Naive thymus-derived CD4-positive, alpha-beta T cell (primary cell): ENCODE measurements at regions not wholly inside any gene's neighbourhood (a gene's known extent, or its start where the extent isn't known, plus 50 kb on each side); places are given as distances from the start of the nearest gene placed in this dataset.

Experiments used
- ATAC-seq: fragments of 150-1000 bp; cut with Tn5 transposase; 2 replicates; pipeline ENCODE4 v1.10.0; 2021; ENCODE audit warnings: mild to moderate bottlenecking, moderate library complexity
- CTCF ChIA-PET: fragments of 350-600 bp; sonication (Branson Sonifier 250); formaldehyde crosslinking; loops from one replicate; lab custom pipeline; 2021; ENCODE audit warnings: antibody characterized with exemption; lab: Charles Lee
- POLR2A ChIA-PET: fragments of 350-600 bp; sonication (Branson Sonifier 250); formaldehyde crosslinking; loops from one replicate; lab custom pipeline; 2021; ENCODE audit warnings: antibody characterized with exemption, inconsistent platforms; lab: Charles Lee
- DNase-seq, 9 donors: peaks; one replicate each; pipeline versions ENCODE4 v3.0.0 to v3.0.0-alpha.2; 2020 to 2022; ENCODE audit warnings: mixed read lengths in 1 of 9
- H3K27ac ChIP-seq: one replicate; pipeline ENCODE4 v1.7.0; 2013; ENCODE audit warnings: mild to moderate bottlenecking, low read depth, low read length, moderate library complexity
- H3K27me3 ChIP-seq, 2 donors: one replicate each; pipeline ENCODE4 v1.7.0; 2013; ENCODE audit warnings: low read length in 2 of 2, mild to moderate bottlenecking in 2 of 2, moderate library complexity in 2 of 2; ENCODE audit not compliant: control insufficient read depth in 2 of 2, insufficient read depth in 2 of 2
- H3K36me3 ChIP-seq, 3 experiments: 1 replicate in 2 of 3; 2 replicates in 1 of 3; pipeline ENCODE4 v1.7.0; 2013; ENCODE audit warnings: low read length in 3 of 3, mild to moderate bottlenecking in 3 of 3, moderate library complexity in 1 of 3; ENCODE audit not compliant: insufficient read depth in 3 of 3, control insufficient read depth in 2 of 3
- H3K4me1 ChIP-seq, 2 donors: one replicate each; pipeline ENCODE4 v1.7.0; 2013; ENCODE audit warnings: low read length in 2 of 2, mild to moderate bottlenecking in 2 of 2, moderate library complexity in 1 of 2; ENCODE audit not compliant: control insufficient read depth in 2 of 2, insufficient read depth in 2 of 2
- H3K4me3 ChIP-seq: 2 replicates; pipeline ENCODE4 v1.7.0; 2013; ENCODE audit warnings: mild to moderate bottlenecking, low read length
- H3K9me3 ChIP-seq, 3 experiments: 1 replicate in 2 of 3; 2 replicates in 1 of 3; pipeline ENCODE4 v1.7.0; 2013; ENCODE audit warnings: low read length in 3 of 3; ENCODE audit not compliant: control insufficient read depth in 2 of 3
- H3K27ac Mint-ChIP-seq, 9 donors: one replicate each; pipeline ENCODE4 v1.8.0; 2020 to 2022; ENCODE audit warnings: mixed read lengths in 9 of 9, mild to moderate bottlenecking in 8 of 9, moderate library complexity in 5 of 9, inconsistent platforms in 2 of 9
- H3K27me3 Mint-ChIP-seq, 5 donors: one replicate each; pipeline ENCODE4 v1.8.0; 2021 to 2022; ENCODE audit warnings: mixed read lengths in 5 of 5, mild to moderate bottlenecking in 1 of 5
- H3K36me3 Mint-ChIP-seq, 5 donors: one replicate each; pipeline ENCODE4 v1.8.0; 2020 to 2022; ENCODE audit warnings: mixed read lengths in 5 of 5, mild to moderate bottlenecking in 3 of 5, inconsistent platforms in 1 of 5
- H3K4me1 Mint-ChIP-seq, 7 donors: one replicate each; pipeline ENCODE4 v1.8.0; 2020 to 2022; ENCODE audit warnings: mixed read lengths in 7 of 7, mild to moderate bottlenecking in 3 of 7, inconsistent platforms in 1 of 7
- H3K4me3 Mint-ChIP-seq, 10 donors: one replicate each; pipeline ENCODE4 v1.8.0; 2020 to 2022; ENCODE audit warnings: mild to moderate bottlenecking in 10 of 10, mixed read lengths in 10 of 10, moderate library complexity in 6 of 10, inconsistent platforms in 2 of 10
- H3K9me3 Mint-ChIP-seq, 11 donors: one replicate each; pipeline ENCODE4 v1.8.0; 2020 to 2022; ENCODE audit warnings: mixed read lengths in 11 of 11, mild to moderate bottlenecking in 4 of 11, inconsistent platforms in 1 of 11, moderate library complexity in 1 of 11
- intact Hi-C, 2 donors: fragments of 100-400 bp; cut with micrococcal nuclease; formaldehyde crosslinking; loops; one replicate each; pipeline ENCODE4 v1.15.1; 2023

GRCh38 chr15:91538782-91539181 is 314.7 kb upstream of the SLCO3A1 start:
- no peaks in the 10 kb centered on the region for H3K36me3 ChIP-seq
- no peaks in the 10 kb centered on the region for H3K4me1 ChIP-seq
- Mint-ChIP-seq H3K4me1 (no peaks in the 10 kb centered on the region), H3K27me3 (peaks cover 0 to 14% (median 0%) of the 10 kb centered on the region in 5 donors), H3K4me3 (no peak overlapping the region), H3K36me3 (no peaks in the 10 kb centered on the region), H3K9me3 (peaks cover 0 to 3% (median 0%) of the 10 kb centered on the region in 11 donors), H3K27ac (no peak overlapping the region)
- H3K4me3 ChIP-seq = no peak overlapping the region
- no peak overlapping the region for H3K27ac ChIP-seq
- ATAC-seq (no peak), DNase-seq (no peak)
- H3K27me3 ChIP-seq = no peaks in the 10 kb centered on the region
- H3K9me3 ChIP-seq = no peaks in the 10 kb centered on the region
- ChIA-PET POLR2A (no interaction called here), CTCF (no interaction called here)
- intact Hi-C loops = no loop called here

DNA sequence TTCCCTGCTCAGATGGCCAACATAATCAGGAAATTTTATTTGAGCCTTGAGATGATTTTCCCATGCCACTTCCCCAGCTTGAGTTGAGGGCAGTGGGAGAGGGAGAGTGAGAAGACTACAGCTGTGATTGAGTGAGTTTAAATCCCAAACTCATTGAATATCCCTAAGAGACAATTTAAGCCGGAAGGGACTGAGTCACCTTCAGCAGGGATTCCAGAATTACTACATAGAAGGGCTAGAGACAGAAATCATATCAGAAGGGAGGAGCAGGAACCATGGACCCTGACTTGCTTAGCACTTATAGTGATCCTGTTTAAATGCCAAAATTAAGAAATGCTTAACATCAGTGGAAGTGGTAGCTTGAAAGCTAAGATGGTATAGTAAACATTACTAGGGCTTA is 312.2 kb upstream of the SLCO3A1 start:
- ChIA-PET CTCF (interaction anchor here (0.7 kb wide), 1 partner anchor 48 kb away, joined by 3 read pairs; no protein-coding TSS in a partner anchor), POLR2A (no interaction called here)
- Histone ChIP-seq H3K4me3 (no peak overlapping the region), H3K9me3 (no peaks in the 10 kb centered on the region), H3K27ac (no peak overlapping the region), H3K27me3 (no peaks in the 10 kb centered on the region), H3K4me1 (no peaks in the 10 kb centered on the region), H3K36me3 (no peaks in the 10 kb centered on the region)
- ATAC-seq (no peak), DNase-seq (no peak)
- no peak overlapping the region for H3K27ac Mint-ChIP-seq
- H3K27me3 Mint-ChIP-seq = peaks cover 0 to 16% (median 0%) of the 10 kb centered on the region in 5 donors
- H3K9me3 Mint-ChIP-seq = peaks cover 0 to 3% (median 0%) of the 10 kb centered on the region in 11 donors
- no peaks in the 10 kb centered on the region for H3K4me1 Mint-ChIP-seq
- H3K36me3 Mint-ChIP-seq = no peaks in the 10 kb centered on the region
- intact Hi-C loops = no loop called here
- H3K4me3 Mint-ChIP-seq = no peak overlapping the region

DNA sequence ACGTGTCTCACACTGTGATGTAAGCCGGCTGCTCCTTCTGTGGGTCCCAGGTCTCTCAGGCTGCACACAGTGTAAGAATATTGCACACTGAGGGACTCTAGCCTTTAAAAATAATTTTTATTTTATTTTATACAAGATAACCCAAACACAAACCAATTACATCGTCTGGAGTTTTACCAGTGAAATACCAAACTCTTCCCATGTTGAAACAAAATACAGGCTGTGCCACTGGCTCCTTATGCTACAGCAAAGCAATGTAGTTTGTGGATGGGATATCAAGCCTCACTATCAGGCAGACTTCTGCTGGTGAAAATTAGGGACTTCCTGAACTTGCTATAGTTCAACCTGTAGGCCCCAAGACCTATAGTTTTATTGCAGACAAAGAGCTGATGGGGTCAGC is 311.3 kb upstream of the SLCO3A1 start:
- no peak for DNase-seq
- no peaks in the 10 kb centered on the region for H3K4me1 Mint-ChIP-seq
- no peak overlapping the region for H3K4me3 ChIP-seq
- peaks cover 0 to 19% (median 0%) of the 10 kb centered on the region in 5 donors for H3K27me3 Mint-ChIP-seq
- H3K36me3 Mint-ChIP-seq = no peaks in the 10 kb centered on the region
- H3K27ac Mint-ChIP-seq = no peak overlapping the region
- intact Hi-C loops = no loop called here
- POLR2A ChIA-PET = no interaction called here
- peaks cover 0 to 3% (median 0%) of the 10 kb centered on the region in 11 donors for H3K9me3 Mint-ChIP-seq
- H3K4me1 ChIP-seq = no peaks in the 10 kb centered on the region
- no peaks in the 10 kb centered on the region for H3K9me3 ChIP-seq
- H3K4me3 Mint-ChIP-seq = no peak overlapping the region
- no peaks in the 10 kb centered on the region for H3K27me3 ChIP-seq
- no peaks in the 10 kb centered on the region for H3K36me3 ChIP-seq
- H3K27ac ChIP-seq = no peak overlapping the region
- CTCF ChIA-PET = interaction anchor here (0.7 kb wide), 1 partner anchor 49 kb away, joined by 3 read pairs; no protein-coding TSS in a partner anchor
- ATAC-seq = no peak

GRCh38 chr15:91547356-91547755 is 306.2 kb upstream of the SLCO3A1 start:
- Histone ChIP-seq H3K4me3 (no peak overlapping the region), H3K27me3 (no peaks in the 10 kb centered on the region), H3K36me3 (no peaks in the 10 kb centered on the region), H3K9me3 (no peaks in the 10 kb centered on the region), H3K27ac (no peak overlapping the region), H3K4me1 (no peaks in the 10 kb centered on the region)
- ATAC-seq (no peak), DNase-seq (no peak)
- intact Hi-C loops = no loop called here
- Mint-ChIP-seq H3K9me3 (peaks cover 0 to 5% (median 0%) of the 10 kb centered on the region in 11 donors), H3K36me3 (no peaks in the 10 kb centered on the region), H3K27ac (no peak overlapping the region), H3K4me1 (no peaks in the 10 kb centered on the region), H3K27me3 (peaks cover 0 to 11% (median 0%) of the 10 kb centered on the region in 5 donors), H3K4me3 (no peak overlapping the region)
- CTCF ChIA-PET = no interaction called here
- POLR2A ChIA-PET = no interaction called here

- Mint-ChIP-seq H3K4me1 (no peaks in the 10 kb centered on the region), H3K4me3 (no peak overlapping the region), H3K27ac (no peak overlapping the region), H3K36me3 (no peaks in the 10 kb centered on the region), H3K27me3 (peaks cover 0 to 7% (median 0%) of the 10 kb centered on the region in 5 donors), H3K9me3 (peaks cover 0 to 5% (median 0%) of the 10 kb centered on the region in 11 donors)
- intact Hi-C loops = no loop called here
- CTCF ChIA-PET = no interaction called here
- Histone ChIP-seq H3K36me3 (no peaks in the 10 kb centered on the region), H3K4me1 (no peaks in the 10 kb centered on the region), H3K4me3 (no peak overlapping the region), H3K9me3 (no peaks in the 10 kb centered on the region), H3K27ac (no peak overlapping the region), H3K27me3 (no peaks in the 10 kb centered on the region)
- DNase-seq (no peak), ATAC-seq (no peak)
- POLR2A ChIA-PET = no interaction called here
Measured at GRCh38 chr15:91548549-91548948, 305.0 kb upstream of the SLCO3A1 start.

DNA sequence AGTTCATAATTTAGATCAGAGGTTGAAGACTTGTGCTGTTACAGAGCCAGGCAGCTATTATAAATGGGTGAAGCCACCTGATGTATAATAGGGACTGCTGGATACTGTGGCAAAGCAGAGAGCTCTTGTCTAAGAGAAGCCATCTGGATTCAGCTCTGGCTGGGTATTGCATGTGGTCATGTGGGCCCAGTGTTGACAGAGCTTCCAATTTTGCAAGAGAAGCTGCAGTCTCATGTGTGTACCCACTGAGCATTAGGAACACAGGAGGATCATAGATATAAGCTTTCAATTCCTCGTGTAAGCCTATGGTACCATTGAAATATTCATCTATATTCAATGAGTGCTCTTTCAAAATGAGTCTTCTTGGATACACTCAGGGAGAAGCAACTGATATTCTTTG is 303.9 kb upstream of the SLCO3A1 start:
- CTCF ChIA-PET = interaction anchor here (0.7 kb wide), 1 partner anchor 12 kb away, joined by 3 read pairs; no protein-coding TSS in a partner anchor
- POLR2A ChIA-PET = no interaction called here

DNA sequence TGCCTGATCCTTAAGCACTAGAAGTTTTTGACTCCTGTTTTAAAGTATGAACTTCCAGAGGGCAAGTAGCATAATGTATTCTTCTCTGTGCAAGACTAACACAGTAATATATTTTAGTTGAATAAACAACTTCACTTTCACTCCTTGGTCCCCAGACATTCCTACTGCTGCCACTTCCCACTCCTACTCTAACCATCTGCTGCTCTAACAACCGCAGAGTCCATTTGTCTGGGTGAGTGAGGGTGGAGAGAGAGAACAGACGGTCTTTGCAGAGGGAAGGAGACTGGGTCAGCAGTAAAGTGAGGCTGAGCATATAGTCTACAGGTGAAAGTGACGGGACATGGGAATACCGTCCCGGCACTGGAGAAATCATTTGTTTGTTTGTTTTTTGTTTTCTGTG is 301.0 kb upstream of the SLCO3A1 start:
- H3K4me3 ChIP-seq = no peak overlapping the region
- no peaks in the 10 kb centered on the region for H3K36me3 ChIP-seq
- no peaks in the 10 kb centered on the region for H3K27me3 ChIP-seq
- Mint-ChIP-seq H3K4me1 (peaks cover 0 to 2% (median 0%) of the 10 kb centered on the region in 7 donors), H3K27me3 (peaks cover 0 to 2% (median 0%) of the 10 kb centered on the region in 5 donors), H3K4me3 (no peak overlapping the region), H3K36me3 (no peaks in the 10 kb centered on the region), H3K27ac (no peak overlapping the region), H3K9me3 (peaks cover 0 to 5% (median 0%) of the 10 kb centered on the region in 11 donors)
- ATAC-seq (no peak), DNase-seq (no peak)
- H3K4me1 ChIP-seq = no peaks in the 10 kb centered on the region
- POLR2A ChIA-PET = no interaction called here
- intact Hi-C loops = no loop called here
- no peak overlapping the region for H3K27ac ChIP-seq
- CTCF ChIA-PET = no interaction called here
- no peaks in the 10 kb centered on the region for H3K9me3 ChIP-seq

More for the DNA sequence above, 303.9 kb upstream of the SLCO3A1 start:
- intact Hi-C loops = no loop called here
- Histone ChIP-seq H3K27me3 (no peaks in the 10 kb centered on the region), H3K4me3 (no peak overlapping the region), H3K27ac (no peak overlapping the region), H3K9me3 (no peaks in the 10 kb centered on the region), H3K36me3 (no peaks in the 10 kb centered on the region), H3K4me1 (no peaks in the 10 kb centered on the region)
- H3K27me3 Mint-ChIP-seq = peaks cover 0 to 4% (median 0%) of the 10 kb centered on the region in 5 donors
- peaks cover 0 to 5% (median 0%) of the 10 kb centered on the region in 11 donors for H3K9me3 Mint-ChIP-seq
- ATAC-seq (no peak), DNase-seq (no peak)
- H3K36me3 Mint-ChIP-seq = no peaks in the 10 kb centered on the region
- H3K4me1 Mint-ChIP-seq = no peaks in the 10 kb centered on the region
- no peak overlapping the region for H3K4me3 Mint-ChIP-seq
- H3K27ac Mint-ChIP-seq = no peak overlapping the region
